ENCODE measurements at regions not wholly inside any gene's neighbourhood (a gene's known extent, or its start where the extent isn't known, plus 50 kb on each side); places are given as distances from the start of the nearest gene placed in this dataset.

- WGBS (ENCODE audit: insufficient coverage, low coverage, missing lambda C conversion rate), result 1% methylated on average over 5 of the region's 5 CpGs
- in situ Hi-C loops (cut with MboI) (no loop called here), intact Hi-C loops (cut with micrococcal nuclease) (no loop called here)
- POLR2A ChIA-PET, result interaction anchor here (0.7 kb wide), 1 partner anchor 1372 kb away, joined by 3 read pairs; no protein-coding TSS in a partner anchor
- BruUV-seq (replicated peaks), result no TSS peak
- H3K9me3 ChIP-seq (replicated peaks; ENCODE audit: control insufficient read depth, insufficient read depth, low read depth, low read length), result no peaks in the 10 kb centered on the region
- no peak overlapping the region for H3K27ac ChIP-seq (ENCODE audit: extremely low read depth, low read depth, low read length)
- H4K20me1 ChIP-seq (replicated peaks; ENCODE audit: control insufficient read depth, insufficient read depth, low read length), result no peaks in the 10 kb centered on the region
- no peak for DNase-seq (ENCODE audit: extremely low read depth in 1 of 4, low spot score in 3 of 4)
- H2AFZ ChIP-seq (ENCODE audit: low read depth, low read length), result no peak overlapping the region
- no peaks in the 10 kb centered on the region for H3K36me3 ChIP-seq (ENCODE audit: control insufficient read depth, insufficient read depth, low read length)
- no peak for FAIRE-seq
- no peaks in the 10 kb centered on the region for H3K27me3 ChIP-seq (ENCODE audit: control insufficient read depth in 2 of 2, insufficient read depth in 2 of 2, low read length in 2 of 2)
- no peak overlapping the region for H3K4me3 ChIP-seq
- H3K79me2 ChIP-seq (ENCODE audit: control insufficient read depth, insufficient read depth, low read length), result no peaks in the 10 kb centered on the region
- TF ChIP-seq SREBF2 (CRISPR knock-in tag; IDR thresholded peaks at IDR 0.05), result no peak
- TF ChIP-seq RERE (CRISPR knock-in tag; IDR thresholded peaks at IDR 0.05; ENCODE audit: borderline replicate concordance), result no peak
- no peak for TF ChIP-seq CBFA2T3 (IDR thresholded peaks at IDR 0.05)
- TF ChIP-seq WHSC1 (IDR thresholded peaks at IDR 0.05; ENCODE audit: low read length), result no peak
- TF ChIP-seq E2F6 (IDR thresholded peaks at IDR 0.05; ENCODE audit: borderline replicate concordance in 1 of 2, extremely low read depth in 1 of 2, insufficient read depth in 1 of 2, insufficient read length in 1 of 2, low read depth in 1 of 2, low read length in 1 of 2, poor library complexity in 1 of 2, severe bottlenecking in 1 of 2), result no peak
- no peak for TF ChIP-seq ZBTB17 (CRISPR knock-in tag; IDR thresholded peaks at IDR 0.05)
- no peak for TF ChIP-seq BHLHE40 (IDR thresholded peaks at IDR 0.05; ENCODE audit: low read length)
- no peak overlapping the region for H3K4me2 ChIP-seq (ENCODE audit: insufficient read depth, low read length)
- H3K9ac ChIP-seq (ENCODE audit: insufficient read depth in 1 of 2, low read depth in 2 of 2, low read length in 2 of 2), result no peak overlapping the region
- H3K9me1 ChIP-seq (ENCODE audit: control insufficient read depth, insufficient read depth, low read length), result no peaks in the 10 kb centered on the region
- H3K4me1 ChIP-seq (replicated peaks in 1 of 2; ENCODE audit: control insufficient read depth in 2 of 2, insufficient read depth in 2 of 2, low read length in 2 of 2), result no peaks in the 10 kb centered on the region
- ATAC-seq, result no peak
- CTCF ChIA-PET (ENCODE audit: low intra/inter-chr PET ratio), result no interaction called here
These were observed 220.7 kb downstream of the NOVA1 start for GRCh38 chr14:26377150-26377549.

All from K562 (cell line).